Tibial artery (tissue), 4 donors: ENCODE measurements at regions not wholly inside any gene's neighbourhood (a gene's known extent, or its start where the extent isn't known, plus 50 kb on each side); places are given as distances from the start of the nearest gene placed in this dataset.

Experiments
- DNase-seq, 2 donors: peaks; one replicate each; pipeline ENCODE4 v3.0.0-alpha.2; 2019
- H3K27ac ChIP-seq, 2 donors: fragments of 200-600 bp; sonication (generic) in 1 of 2; 1 replicate in 1 of 2; 2 replicates in 1 of 2; pipeline ENCODE4 v1.5.1; 2018 to 2019; ENCODE audit warnings: mild to moderate bottlenecking in 1 of 2
- H3K27me3 ChIP-seq, 2 donors: fragments of 200-600 bp; sonication (generic) in 1 of 2; one replicate each; pipeline versions ENCODE4 v1.5.1 to v1.6.0; 2016 to 2019
- H3K36me3 ChIP-seq, 3 donors: fragments of 200-600 bp; sonication (generic) in 2 of 3; one replicate each; pipeline ENCODE4 v1.5.1; 2016 to 2019; ENCODE audit warnings: mild to moderate bottlenecking in 2 of 3
- H3K4me1 ChIP-seq, 4 donors: fragments of 200-600 bp; sonication (generic) in 2 of 4; 1 replicate in 3 of 4; 2 replicates in 1 of 4; pipeline ENCODE4 v1.5.1; 2016 to 2019
- H3K4me3 ChIP-seq, 2 donors: fragments of 200-600 bp; sonication (generic) in 1 of 2; 1 replicate in 1 of 2; 2 replicates in 1 of 2; pipeline ENCODE4 v1.5.1; 2018 to 2019; ENCODE audit warnings: mild to moderate bottlenecking in 2 of 2
- H3K9me3 ChIP-seq, 3 donors: fragments of 200-600 bp; sonication (generic) in 1 of 3; one replicate each; pipeline ENCODE4 v1.5.1; 2016 to 2019
- CTCF ChIP-seq, 2 experiments: fragments of 200-600 bp in 1 of 2; fragments of 450-650 bp in 1 of 2; IDR thresholded peaks; one replicate each; pipeline ENCODE4 v1.5.1; 2017 to 2019; ENCODE audit warnings: antibody characterized with exemption in 2 of 2, mild to moderate bottlenecking in 1 of 2, moderate library complexity in 1 of 2
- intact Hi-C: fragments of 100-400 bp; cut with DNase I; formaldehyde crosslinking; loops from one replicate; pipeline ENCODE4 v1.15.0; 2023; ENCODE audit warnings: low total_unique reads

DNA sequence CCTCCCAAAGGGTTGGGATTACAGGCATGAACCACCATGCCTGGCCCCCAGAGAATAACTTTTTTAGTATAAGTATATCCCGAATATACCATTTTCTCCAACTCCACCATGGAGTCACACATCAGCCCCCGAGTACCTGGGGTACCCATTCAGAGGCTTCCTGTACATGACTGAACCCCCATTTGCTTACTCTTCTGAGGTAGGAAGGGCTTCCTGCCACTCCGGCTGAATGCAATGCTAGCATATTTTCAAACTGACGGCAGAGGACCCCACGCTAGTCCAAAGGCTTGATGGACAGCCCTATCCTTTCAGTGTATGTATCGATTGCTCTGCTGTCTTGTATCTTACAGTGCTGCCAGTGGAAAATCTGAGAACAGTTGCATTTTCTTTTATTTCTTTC lies 220.6 kb upstream of the SH3BP4 start:
- Histone ChIP-seq H3K9me3 (peaks cover 0 to 4% (median 0%) of the 10 kb centered on the region in 3 donors), H3K27ac (no peak overlapping the region), H3K36me3 (no peaks in the 10 kb centered on the region), H3K4me3 (no peak overlapping the region), H3K27me3 (no peaks in the 10 kb centered on the region), H3K4me1 (no peaks in the 10 kb centered on the region)
- no peak for TF ChIP-seq CTCF (IDR thresholded peaks at IDR 0.05)
- intact Hi-C loops: no loop called here
- no peak for DNase-seq

GRCh38 chr2:234730066-234730640 lies 221.7 kb upstream of the SH3BP4 start:
- no peak for DNase-seq
- Histone ChIP-seq H3K27ac (no peak overlapping the region), H3K9me3 (no peaks in the 10 kb centered on the region), H3K27me3 (no peaks in the 10 kb centered on the region), H3K36me3 (no peaks in the 10 kb centered on the region), H3K4me1 (no peaks in the 10 kb centered on the region), H3K4me3 (no peak overlapping the region)
- no peak for TF ChIP-seq CTCF (IDR thresholded peaks at IDR 0.05)
- intact Hi-C loops: no loop called here

DNA sequence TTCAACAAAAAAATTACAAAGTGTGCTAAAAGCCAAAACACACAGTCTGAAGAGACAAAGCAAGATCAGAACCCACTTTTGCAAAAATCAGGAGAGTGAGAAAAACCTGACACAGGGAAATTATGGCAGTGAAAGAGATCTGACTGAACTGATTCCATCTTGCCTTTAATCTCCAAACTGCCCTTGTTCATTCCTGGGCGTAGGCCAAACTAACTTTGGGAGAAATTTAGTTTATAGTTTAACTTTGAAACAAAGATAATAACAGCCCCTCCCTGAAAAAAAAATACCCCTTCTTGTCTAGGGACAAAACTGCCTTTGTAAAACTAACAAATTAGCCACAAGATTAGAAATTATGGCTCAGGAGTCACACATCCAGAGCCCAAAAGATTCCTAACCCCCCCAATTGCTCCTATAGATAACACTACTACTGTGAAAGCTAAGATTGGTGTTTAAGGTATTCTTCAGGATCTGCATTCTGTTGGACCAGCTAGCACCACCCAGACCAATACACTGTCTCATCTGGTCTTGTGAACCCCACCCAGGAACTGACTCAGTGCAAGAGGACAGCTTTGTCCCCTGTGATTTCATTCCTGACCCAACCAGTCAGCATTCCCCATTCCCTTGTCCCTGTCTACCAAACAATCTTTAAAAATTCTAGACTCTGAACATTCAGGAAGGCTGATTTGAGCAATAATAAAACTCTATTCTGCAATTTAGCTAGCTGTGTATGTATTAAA lies 226.1 kb upstream of the SH3BP4 start:
- intact Hi-C loops: no loop called here
- Histone ChIP-seq H3K36me3 (no peaks in the 10 kb centered on the region), H3K4me3 (no peak overlapping the region), H3K4me1 (no peaks in the 10 kb centered on the region), H3K27ac (no peak overlapping the region), H3K9me3 (no peaks in the 10 kb centered on the region), H3K27me3 (no peaks in the 10 kb centered on the region)
- no peak for DNase-seq
- TF ChIP-seq CTCF (IDR thresholded peaks at IDR 0.05): no peak

DNA sequence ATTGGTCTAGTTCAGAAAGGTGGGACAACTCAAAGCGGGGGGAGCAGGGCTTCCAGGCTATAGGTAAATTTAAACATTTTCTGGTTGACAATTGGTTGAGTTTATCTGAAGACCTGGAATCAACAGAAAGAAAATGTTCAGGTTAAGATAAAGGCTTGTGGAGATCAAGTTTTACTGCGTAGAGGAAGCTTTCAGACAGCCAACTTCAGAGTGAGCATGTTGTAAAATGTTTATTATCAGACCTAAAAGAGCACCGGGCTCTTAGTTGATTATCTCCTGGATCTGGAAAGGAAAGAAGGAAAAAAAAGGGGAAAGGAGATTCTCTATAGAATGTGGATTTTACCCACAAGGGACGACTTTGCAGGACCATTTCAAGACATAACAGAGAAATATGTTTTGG lies 227.0 kb upstream of the SH3BP4 start:
- intact Hi-C loops: no loop called here
- no peak for DNase-seq
- TF ChIP-seq CTCF (IDR thresholded peaks at IDR 0.05): no peak
- H3K36me3 ChIP-seq: no peaks in the 10 kb centered on the region
- H3K27ac ChIP-seq: no peak overlapping the region
- H3K4me1 ChIP-seq: no peaks in the 10 kb centered on the region
- no peak overlapping the region for H3K4me3 ChIP-seq
- no peaks in the 10 kb centered on the region for H3K9me3 ChIP-seq
- no peaks in the 10 kb centered on the region for H3K27me3 ChIP-seq

- H3K27ac ChIP-seq: no peak overlapping the region
- H3K4me3 ChIP-seq: no peak overlapping the region
- no peaks in the 10 kb centered on the region for H3K36me3 ChIP-seq
- no peaks in the 10 kb centered on the region for H3K27me3 ChIP-seq
- H3K4me1 ChIP-seq: no peaks in the 10 kb centered on the region
- no peaks in the 10 kb centered on the region for H3K9me3 ChIP-seq
- no peak for TF ChIP-seq CTCF (IDR thresholded peaks at IDR 0.05)
- no peak for DNase-seq
- intact Hi-C loops: no loop called here
Observed at GRCh38 chr2:234723400-234723799, 226.5 kb upstream of the ARL4C start.
